MCF 10A (cell line): ENCODE measurements at regions not wholly inside any gene's neighbourhood (a gene's known extent, or its start where the extent isn't known, plus 50 kb on each side); places are given as distances from the start of the nearest gene placed in this dataset.

Experiments used
- BruUV-seq: library from RNA; stranded (reverse); fragments of 400-500 nt; replicated peaks from 2 replicates; lab custom pipeline; 2021; lab: Mats Ljungman, UMichigan
- CTCF ChIA-PET: fragments of 300-600 bp; sonication (Branson Sonifier 250); formaldehyde crosslinking; extraction: SDS; loops from one replicate; lab custom pipeline; 2021; ENCODE audit warnings: antibody characterized with exemption, inconsistent platforms; lab: Yijun Ruan, JAX
- POLR2A ChIA-PET: fragments of 300-600, 350-650 bp; sonication (Branson Sonifier 250); formaldehyde crosslinking; extraction: SDS; loops from one replicate; lab custom pipeline; 2020; ENCODE audit warnings: antibody characterized with exemption, inconsistent platforms; lab: Yijun Ruan, JAX
- DNase-seq: peaks from one replicate; pipeline ENCODE4 v3.0.0-alpha.2; 2018; ENCODE audit not compliant: unreplicated experiment
- H3K27ac Mint-ChIP-seq: one replicate; pipeline ENCODE4 v1.8.0; 2022; ENCODE audit warnings: mild to moderate bottlenecking, low read depth, mixed read lengths; ENCODE audit not compliant: unreplicated experiment
- H3K27me3 Mint-ChIP-seq: one replicate; pipeline ENCODE4 v1.8.0; 2022; ENCODE audit warnings: mixed read lengths; ENCODE audit not compliant: insufficient read depth, unreplicated experiment
- H3K36me3 Mint-ChIP-seq: one replicate; pipeline ENCODE4 v1.8.0; 2022; ENCODE audit warnings: mild to moderate bottlenecking, moderate library complexity, mixed read lengths; ENCODE audit not compliant: insufficient read depth, unreplicated experiment
- H3K4me1 Mint-ChIP-seq: one replicate; pipeline ENCODE4 v1.8.0; 2022; ENCODE audit warnings: mixed read lengths; ENCODE audit not compliant: insufficient read depth, unreplicated experiment
- H3K4me3 Mint-ChIP-seq: one replicate; pipeline ENCODE4 v1.8.0; 2022; ENCODE audit warnings: mild to moderate bottlenecking, moderate library complexity, mixed read lengths; ENCODE audit not compliant: unreplicated experiment
- H3K9me3 Mint-ChIP-seq: one replicate; pipeline ENCODE4 v1.8.0; 2022; ENCODE audit warnings: mixed read lengths; ENCODE audit not compliant: unreplicated experiment
- CTCF ChIP-seq: fragments of 200-600 bp; IDR thresholded peaks from one replicate; pipeline ENCODE4 v1.8.0; 2022; ENCODE audit warnings: antibody characterized with exemption, mild to moderate bottlenecking; ENCODE audit not compliant: unreplicated experiment
- intact Hi-C: fragments of 100-400 bp; cut with micrococcal nuclease; formaldehyde crosslinking; loops from 2 replicates; pipeline ENCODE4 v1.14.1; 2022

GRCh38 chrX:9146657-9147056 is 112.7 kb upstream of the FAM9B start:
- no peak for TF ChIP-seq CTCF
- peaks cover 23% of the 10 kb centered on the region for H3K4me1 Mint-ChIP-seq
- intact Hi-C loops, result no loop called here
- no TSS peak for BruUV-seq
- H3K36me3 Mint-ChIP-seq, result no peaks in the 10 kb centered on the region
- POLR2A ChIA-PET, result no interaction called here
- H3K27ac Mint-ChIP-seq, result no peak overlapping the region
- no peak overlapping the region for H3K4me3 Mint-ChIP-seq
- CTCF ChIA-PET, result interaction anchor here (0.6 to 1.2 kb wide), 2 partner anchors 10 to 28 kb away, joined by 3 read pairs; no protein-coding TSS in a partner anchor
- no peaks in the 10 kb centered on the region for H3K9me3 Mint-ChIP-seq
- H3K27me3 Mint-ChIP-seq, result no peaks in the 10 kb centered on the region
- DNase-seq, result no peak

- no peak for DNase-seq
- ChIA-PET POLR2A (no interaction called here), CTCF (interaction anchor here (0.6 to 1.2 kb wide), 2 partner anchors 10 to 27 kb away, joined by 3 read pairs; no protein-coding TSS in a partner anchor)
- H3K27me3 Mint-ChIP-seq, result no peaks in the 10 kb centered on the region
- no peaks in the 10 kb centered on the region for H3K9me3 Mint-ChIP-seq
- H3K27ac Mint-ChIP-seq, result no peak overlapping the region
- TF ChIP-seq CTCF, result no peak
- no peaks in the 10 kb centered on the region for H3K36me3 Mint-ChIP-seq
- no TSS peak for BruUV-seq
- H3K4me1 Mint-ChIP-seq, result peaks cover 23% of the 10 kb centered on the region
- intact Hi-C loops, result no loop called here
- no peak overlapping the region for H3K4me3 Mint-ChIP-seq
Measured at GRCh38 chrX:9147086-9147485, 113.2 kb upstream of the FAM9B start.

- DNase-seq, result no peak
- BruUV-seq, result no TSS peak
- H3K36me3 Mint-ChIP-seq, result no peaks in the 10 kb centered on the region
- no peak overlapping the region for H3K27ac Mint-ChIP-seq
- intact Hi-C loops, result no loop called here
- H3K4me3 Mint-ChIP-seq, result no peak overlapping the region
- H3K9me3 Mint-ChIP-seq, result no peaks in the 10 kb centered on the region
- H3K4me1 Mint-ChIP-seq, result peaks cover 23% of the 10 kb centered on the region
- ChIA-PET CTCF (interaction anchor here (0.6 to 1.2 kb wide), 2 partner anchors 11 to 285 kb away, joined by 3 to 4 read pairs; no protein-coding TSS in a partner anchor), POLR2A (interaction anchor here (0.7 kb wide), 1 partner anchor 28 kb away, joined by 3 read pairs; no protein-coding TSS in a partner anchor)
- no peaks in the 10 kb centered on the region for H3K27me3 Mint-ChIP-seq
- no peak for TF ChIP-seq CTCF
Measured at GRCh38 chrX:9147726-9148125, 113.8 kb upstream of the FAM9B start.

- Mint-ChIP-seq H3K4me1 (peaks cover 23% of the 10 kb centered on the region), H3K27ac (peak overlapping the region; percentile 69), H3K9me3 (no peaks in the 10 kb centered on the region), H3K27me3 (no peaks in the 10 kb centered on the region), H3K4me3 (no peak overlapping the region), H3K36me3 (no peaks in the 10 kb centered on the region)
- BruUV-seq, result no TSS peak
- DNase-seq, result peak; percentile 65
- intact Hi-C loops, result no loop called here
- TF ChIP-seq CTCF, result no peak
- CTCF ChIA-PET, result interaction anchor here (1.6 kb wide), 1 partner anchor 12 kb away, joined by 3 read pairs; no protein-coding TSS in a partner anchor
- POLR2A ChIA-PET, result interaction anchor here (0.6 to 1.1 kb wide), 5 partner anchors 12 to 160 kb away, joined by 3 to 4 read pairs (median 4); no protein-coding TSS in a partner anchor
Measured at GRCh38 chrX:9148615-9149399, 114.9 kb upstream of the FAM9B start.
